ENCODE measurements at regions not wholly inside any gene's neighbourhood (a gene's known extent, or its start where the extent isn't known, plus 50 kb on each side); places are given as distances from the start of the nearest gene placed in this dataset.

GRCh38 chr13:33934343-33934742 lies 116.4 kb downstream of the RFC3 start:
- TF ChIP-seq POLR2A (IDR thresholded peaks at IDR 0.05) (no peak), CTCF (IDR thresholded peaks at IDR 0.05) (no peak)

All from testis (tissue), 2 donors.